ENCODE measurements at regions not wholly inside any gene's neighbourhood (a gene's known extent, or its start where the extent isn't known, plus 50 kb on each side); places are given as distances from the start of the nearest gene placed in this dataset.

GRCh38 chr10:108691126-108691525 is 1232.2 kb downstream of the XPNPEP1 start:
- no peak for DNase-seq (ENCODE audit: low read depth in 3 of 3)

DNA sequence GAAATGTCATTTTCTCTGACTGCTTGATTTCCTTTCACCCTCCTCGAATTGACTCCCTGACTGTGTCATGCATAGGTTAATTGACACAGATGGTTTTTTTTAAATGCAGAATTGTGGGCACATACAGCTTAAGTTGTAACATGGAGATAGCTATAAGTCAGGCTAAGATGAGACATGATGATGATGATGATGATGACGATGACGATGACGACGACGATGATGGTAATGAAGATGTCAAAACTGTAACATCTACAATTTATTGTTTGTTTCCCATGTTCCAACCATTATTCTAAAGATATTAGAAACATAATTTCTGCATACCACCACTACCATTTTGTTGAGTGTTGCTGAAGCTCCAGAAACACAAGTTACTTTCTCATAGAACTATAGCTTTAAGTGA is 1232.8 kb downstream of the XPNPEP1 start:
- DNase-seq (ENCODE audit: low read depth in 3 of 3) = no peak

GRCh38 chr10:108689891-108690290 is 1233.4 kb downstream of the XPNPEP1 start:
- DNase-seq (ENCODE audit: low read depth in 3 of 3) = no peak

GRCh38 chr10:108688314-108688713 is 1235.0 kb downstream of the XPNPEP1 start:
- no peak for DNase-seq (ENCODE audit: low read depth in 3 of 3)

GRCh38 chr10:108685863-108686531 is 1237.3 kb downstream of the XPNPEP1 start:
- no peak for DNase-seq (ENCODE audit: low read depth in 3 of 3)

GRCh38 chr10:108684431-108684830 is 1238.9 kb downstream of the XPNPEP1 start:
- no peak for DNase-seq (ENCODE audit: low read depth in 3 of 3)

- DNase-seq (ENCODE audit: low read depth in 3 of 3) = no peak
Observed at GRCh38 chr10:108673741-108674140, 1249.6 kb downstream of the XPNPEP1 start.

DNA sequence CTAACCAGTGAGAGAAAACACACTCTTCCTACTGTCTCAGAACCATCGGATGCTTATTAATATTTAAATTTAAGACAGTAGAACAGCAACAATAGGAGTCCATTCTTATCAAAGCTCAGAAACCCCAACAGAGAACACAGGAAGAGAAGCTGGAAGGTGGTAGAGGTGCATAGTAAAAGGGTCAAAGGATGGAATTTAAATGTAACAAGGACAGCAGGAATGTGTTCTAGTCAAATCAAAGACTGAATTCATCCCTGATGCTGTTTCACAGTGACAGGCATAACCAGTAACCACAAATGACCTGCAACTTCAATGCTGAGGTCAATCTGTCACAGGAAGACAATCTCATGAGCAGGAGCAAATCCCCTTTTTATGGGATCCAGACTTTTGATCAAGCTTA is 1259.7 kb downstream of the XPNPEP1 start:
- no peak for DNase-seq (ENCODE audit: low read depth in 3 of 3)

DNA sequence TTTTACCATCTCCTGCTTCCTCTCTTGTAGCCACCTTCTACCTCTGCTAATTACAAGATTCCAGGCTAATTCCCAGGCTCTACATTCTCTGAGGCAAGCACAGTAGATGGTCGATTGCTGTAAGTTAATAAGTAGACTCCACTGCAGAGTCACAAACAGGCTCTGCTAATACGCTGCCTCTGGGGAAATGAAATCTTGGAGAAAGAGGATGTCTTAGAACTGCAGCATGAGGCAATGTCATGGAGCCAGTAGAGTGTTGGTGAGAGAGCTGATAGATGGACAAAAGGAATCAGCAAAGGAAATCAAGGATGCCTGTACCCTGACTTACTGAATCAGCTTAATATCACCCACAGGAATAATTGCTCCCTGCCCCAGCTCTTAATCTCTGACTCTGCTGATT is 1260.3 kb downstream of the XPNPEP1 start:
- DNase-seq (ENCODE audit: low read depth in 3 of 3) = no peak

DNA sequence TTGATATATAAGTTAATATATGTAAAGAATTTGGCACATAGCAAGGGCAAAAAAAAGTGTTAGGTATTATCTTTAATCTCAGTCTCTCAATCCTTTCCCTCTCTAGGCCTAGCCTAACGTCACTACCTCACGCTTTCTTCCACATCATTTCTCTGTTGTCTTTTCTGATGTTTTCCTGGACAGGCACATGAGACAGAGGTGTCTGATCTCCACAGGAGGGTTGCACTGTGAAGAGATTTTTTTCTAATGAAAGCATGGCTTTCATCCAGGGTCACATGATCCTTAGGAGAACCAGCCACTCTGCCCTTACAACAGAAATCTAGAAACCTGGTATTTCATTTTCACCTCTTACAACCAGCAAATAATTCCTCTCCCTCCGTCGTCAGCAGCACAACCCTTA is 1268.3 kb downstream of the XPNPEP1 start:
- no peak for DNase-seq (ENCODE audit: low read depth in 3 of 3)

GRCh38 chr10:108653531-108653930 is 1269.8 kb downstream of the XPNPEP1 start:
- DNase-seq (ENCODE audit: low read depth in 3 of 3) = no peak

GRCh38 chr10:108639010-108639409 is 1284.3 kb downstream of the XPNPEP1 start:
- no peak for DNase-seq (ENCODE audit: low read depth in 3 of 3)

GRCh38 chr10:108638225-108638624 is 1285.1 kb downstream of the XPNPEP1 start:
- DNase-seq (ENCODE audit: low read depth in 3 of 3) = no peak

GRCh38 chr10:108633046-108633445 is 1290.3 kb downstream of the XPNPEP1 start:
- DNase-seq (ENCODE audit: low read depth in 3 of 3) = no peak

- DNase-seq (ENCODE audit: low read depth in 3 of 3) = no peak
Observed at GRCh38 chr10:108632144-108632543, 1291.2 kb downstream of the XPNPEP1 start.

DNA sequence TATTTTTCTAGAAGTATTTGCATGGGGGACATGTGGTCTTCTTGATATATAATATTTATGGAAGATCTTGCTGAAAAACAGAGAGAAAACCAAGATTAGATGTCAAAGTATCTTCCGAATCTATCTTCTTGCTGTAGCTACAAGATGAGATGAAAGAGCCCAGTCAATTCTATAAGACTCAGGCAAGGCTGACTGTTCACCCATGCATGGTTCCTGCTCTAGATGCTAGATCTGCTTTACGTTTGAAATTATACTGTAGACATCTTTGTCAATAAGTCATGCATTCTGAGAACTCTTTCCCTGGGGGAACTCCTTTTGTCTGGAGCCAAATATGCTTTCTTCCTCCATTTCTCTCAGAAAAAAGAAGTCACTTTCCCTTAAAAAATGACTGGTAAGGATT is 1292.0 kb downstream of the XPNPEP1 start:
- no peak for DNase-seq (ENCODE audit: low read depth in 3 of 3)

DNA sequence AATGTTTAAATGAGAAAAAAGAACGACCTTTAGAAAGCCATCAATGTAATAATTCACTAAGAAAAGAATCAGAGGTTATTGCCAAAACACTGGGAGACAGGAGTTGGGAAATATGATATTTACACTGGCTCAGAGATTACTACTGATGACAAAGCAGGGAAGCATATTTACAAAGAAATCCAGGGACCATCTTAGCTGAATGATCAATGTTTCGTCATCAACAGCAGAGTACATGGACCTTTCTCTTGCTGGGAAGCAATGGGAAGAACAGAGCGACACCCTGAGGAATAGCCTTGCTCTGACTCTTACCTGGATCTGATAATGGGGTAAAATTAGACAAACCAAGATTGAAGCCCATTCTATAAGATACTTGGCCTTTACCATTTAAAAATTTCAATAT is 1293.5 kb downstream of the XPNPEP1 start:
- DNase-seq (ENCODE audit: low read depth in 3 of 3) = no peak

GRCh38 chr10:108624052-108624451 is 1299.3 kb downstream of the XPNPEP1 start:
- DNase-seq (ENCODE audit: low read depth in 3 of 3) = no peak

- no peak for DNase-seq (ENCODE audit: low read depth in 3 of 3)
Observed at GRCh38 chr10:108620821-108621534, 1302.3 kb downstream of the XPNPEP1 start.

GRCh38 chr10:108616559-108617285 is 1306.6 kb downstream of the XPNPEP1 start:
- no peak for DNase-seq (ENCODE audit: low read depth in 3 of 3)

- DNase-seq (ENCODE audit: low read depth in 3 of 3) = no peak
Observed at GRCh38 chr10:108615576-108616320, 1307.6 kb downstream of the XPNPEP1 start.

- DNase-seq (ENCODE audit: low read depth in 3 of 3) = no peak
Observed at GRCh38 chr10:108612485-108612884, 1310.8 kb downstream of the XPNPEP1 start.

Measured in stimulated activated CD4-positive, alpha-beta T cell treated with anti-CD3 and anti-CD28 coated beads, TNF-alpha, amount 100 ng/mL, for 24 hours (primary cell).